Stromal cell of bone marrow (primary cell): ENCODE measurements at regions not wholly inside any gene's neighbourhood (a gene's known extent, or its start where the extent isn't known, plus 50 kb on each side); places are given as distances from the start of the nearest gene placed in this dataset.

Source experiments
- DNase-seq: peaks from one replicate; pipeline ENCODE4 v3.0.0-alpha.2; 2012; ENCODE audit warnings: low read depth

GRCh38 chr5:61263561-61264272 is 68.3 kb upstream of the ZSWIM6 start:
- no peak for DNase-seq

DNA sequence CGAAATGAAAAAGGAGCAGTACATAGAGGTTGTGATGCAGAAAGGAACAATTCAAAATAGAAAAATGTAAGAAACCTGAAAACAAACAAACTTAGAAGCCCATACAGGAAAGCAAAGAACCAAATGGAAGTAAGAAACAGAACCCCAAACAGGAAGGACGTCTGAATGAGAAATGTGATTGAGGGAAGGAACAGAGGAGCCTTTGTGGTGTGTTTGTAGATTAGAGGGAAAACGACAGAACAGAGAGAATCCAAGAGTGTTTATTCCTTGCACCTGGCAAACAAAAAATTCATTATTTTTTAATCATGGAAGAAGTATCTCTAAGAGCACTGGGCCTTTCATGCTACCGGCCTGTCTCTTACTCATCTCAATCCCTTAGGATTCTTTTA is 67.8 kb upstream of the ZSWIM6 start:
- no peak for DNase-seq

GRCh38 chr5:61267116-61267515 is 64.9 kb upstream of the ZSWIM6 start:
- no peak for DNase-seq

DNA sequence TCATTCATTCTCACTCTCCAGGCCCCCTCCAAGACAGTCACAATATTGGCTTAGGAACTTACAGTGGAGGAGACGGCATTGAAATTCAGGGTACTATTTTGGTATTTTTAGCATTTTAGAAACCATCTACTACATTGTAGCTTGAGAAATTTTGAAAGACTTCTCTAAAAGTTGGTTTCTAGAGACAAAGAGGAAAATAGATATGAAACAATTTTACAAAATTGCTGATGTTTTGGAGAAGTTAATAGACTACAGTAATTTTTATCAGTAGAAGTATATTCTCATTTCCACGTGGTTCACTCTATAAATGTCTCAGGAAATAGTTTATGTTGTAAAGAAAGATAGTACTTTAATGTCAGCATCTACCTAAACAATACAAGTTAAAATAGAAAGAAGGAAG is 63.2 kb upstream of the ZSWIM6 start:
- no peak for DNase-seq

GRCh38 chr5:61270510-61271165 is 61.4 kb upstream of the ZSWIM6 start:
- no peak for DNase-seq

DNA sequence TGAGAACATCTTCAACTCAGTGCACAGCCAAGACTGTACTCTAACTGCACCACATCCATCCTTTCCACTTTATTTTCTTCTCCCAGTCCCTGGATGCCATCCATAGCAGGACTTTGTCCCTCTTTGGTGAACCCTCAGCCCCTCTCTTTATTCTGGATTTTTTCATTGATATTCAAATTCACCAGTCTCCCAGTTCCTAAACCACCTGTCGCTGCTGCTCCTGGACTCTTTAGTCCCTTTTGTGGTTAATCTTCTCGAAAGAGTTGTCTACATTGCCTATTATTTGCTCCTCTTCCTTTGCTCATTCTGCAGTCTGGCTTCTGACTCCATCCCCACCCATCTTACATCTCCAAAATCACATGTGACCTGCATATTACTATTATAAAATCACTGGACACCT is 59.4 kb upstream of the ZSWIM6 start:
- no peak for DNase-seq

DNA sequence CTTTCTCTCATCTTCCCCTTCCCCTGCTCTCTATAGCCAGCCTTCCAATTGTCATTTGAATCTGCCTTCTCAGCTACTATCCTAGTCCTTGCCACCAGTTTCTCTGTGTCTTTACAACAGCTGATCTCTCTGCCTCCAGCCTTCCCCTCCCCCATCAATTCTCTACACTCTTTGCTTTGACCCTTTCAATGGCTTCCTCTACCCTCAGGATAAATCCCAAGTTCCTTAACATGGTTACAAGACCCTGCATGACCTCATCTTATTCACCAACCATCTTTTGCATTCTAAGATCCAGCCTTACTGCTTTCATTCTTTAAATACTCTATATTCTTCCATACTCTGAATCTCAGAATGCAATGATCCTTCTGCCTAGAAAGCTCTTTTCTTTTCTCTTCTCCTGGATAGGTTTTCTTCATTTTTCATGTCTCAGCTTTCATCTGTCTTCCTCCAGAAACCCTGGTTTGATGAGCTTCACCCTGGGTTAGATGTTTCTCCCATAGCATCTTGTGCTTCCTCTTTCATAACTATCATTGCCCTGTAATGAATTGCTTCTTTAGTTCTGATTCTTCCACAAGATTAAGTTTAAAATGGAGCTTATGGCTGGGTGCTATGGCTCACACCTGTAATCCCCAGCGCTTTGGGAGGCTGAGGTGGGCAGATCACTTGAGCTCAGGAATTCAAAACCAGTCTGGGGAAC is 58.6 kb upstream of the ZSWIM6 start:
- no peak for DNase-seq

- DNase-seq = no peak
Measured at GRCh38 chr5:61274511-61274911, 57.5 kb upstream of the ZSWIM6 start.

GRCh38 chr5:61275841-61276240 is 56.2 kb upstream of the ZSWIM6 start:
- peak; percentile 57 for DNase-seq

GRCh38 chr5:61277190-61277589 is 54.9 kb upstream of the ZSWIM6 start:
- peak; percentile 48 for DNase-seq

DNA sequence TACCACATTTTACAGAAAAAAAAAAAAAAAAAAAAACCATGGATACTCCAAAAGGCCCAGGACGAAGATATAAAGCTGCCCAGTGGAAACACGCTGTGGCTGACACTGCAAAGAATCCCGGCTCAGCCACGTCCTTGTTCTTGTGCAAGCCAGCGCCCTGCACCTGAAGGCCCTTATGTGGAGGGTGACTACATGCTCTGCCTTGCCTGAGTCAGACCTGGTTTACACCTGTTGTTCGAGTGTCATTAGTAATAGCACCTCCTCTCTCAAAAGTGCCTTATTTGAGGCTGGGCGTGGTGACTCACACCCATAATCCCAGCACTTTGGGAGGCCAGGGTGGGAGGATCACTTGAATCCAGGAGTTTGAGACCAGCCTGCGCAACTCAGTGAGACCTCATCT is 54.3 kb upstream of the ZSWIM6 start:
- DNase-seq = no peak

GRCh38 chr5:61279725-61280124 is 52.3 kb upstream of the ZSWIM6 start:
- no peak for DNase-seq

DNA sequence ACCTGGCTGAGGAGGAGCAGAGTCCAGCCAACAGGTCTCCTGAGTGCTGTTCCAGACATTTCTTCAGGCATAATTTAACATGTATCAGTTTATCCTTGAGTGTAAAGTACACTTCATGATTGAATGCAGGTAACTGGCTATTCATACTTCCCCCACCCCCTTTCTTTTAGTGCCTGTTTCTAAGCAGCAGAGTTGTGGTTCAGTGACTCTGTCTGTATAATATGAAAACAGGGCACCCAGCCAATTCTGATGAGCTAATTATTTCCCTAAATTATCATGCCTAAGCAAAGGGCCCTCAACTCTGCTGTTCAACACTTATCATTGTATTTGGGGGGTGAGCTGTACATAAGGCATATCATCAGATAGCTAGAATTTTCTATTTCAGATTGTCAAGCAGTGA is 51.9 kb upstream of the ZSWIM6 start:
- peak; percentile 78 for DNase-seq

GRCh38 chr5:61280761-61281427 is 51.2 kb upstream of the ZSWIM6 start:
- no peak for DNase-seq

DNA sequence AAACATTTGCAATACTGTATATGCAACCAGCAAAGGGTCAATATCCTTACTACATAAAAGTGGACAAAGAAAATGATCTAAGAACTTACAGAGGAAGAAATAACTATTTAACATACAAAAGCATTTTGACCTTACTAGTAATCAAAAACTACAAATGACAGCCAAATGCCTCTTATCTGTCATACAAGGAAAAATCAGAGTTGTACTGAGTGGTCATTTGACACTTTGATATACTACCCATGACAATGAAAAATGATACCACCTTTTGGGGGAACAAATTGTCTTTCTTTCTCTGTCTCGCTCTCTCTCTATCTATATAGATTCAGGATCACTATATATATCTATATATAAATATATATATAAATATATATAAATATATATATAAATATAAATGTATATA is 50.4 kb upstream of the ZSWIM6 start:
- no peak for DNase-seq
